ENCODE measurements at regions not wholly inside any gene's neighbourhood (a gene's known extent, or its start where the extent isn't known, plus 50 kb on each side); places are given as distances from the start of the nearest gene placed in this dataset.

DNA sequence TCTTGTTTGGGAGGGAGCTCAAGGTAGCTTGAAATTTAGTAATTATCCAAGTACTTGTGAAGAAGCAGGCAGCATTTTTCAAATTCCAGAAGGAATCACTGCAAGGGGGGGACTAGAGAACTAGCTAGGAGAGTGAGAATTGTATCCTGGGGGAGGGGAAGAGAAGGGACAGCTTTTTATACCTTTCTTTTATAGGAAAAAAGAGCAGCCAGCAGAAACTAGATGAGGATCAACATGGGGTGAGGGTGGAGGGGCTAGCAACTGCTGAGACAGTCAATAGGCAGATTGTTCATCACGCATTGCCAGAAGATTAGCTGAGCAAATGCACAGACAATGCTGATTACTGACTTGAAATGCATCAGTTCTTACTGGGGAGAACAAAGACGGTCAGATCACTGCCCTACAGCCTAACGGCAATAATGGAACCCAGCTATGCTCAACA is 514.3 kb upstream of the CITED2 start:
- H3K9me1 ChIP-seq (ENCODE audit: control insufficient read depth, insufficient read depth, low read length): no peaks in the 10 kb centered on the region
- H3K79me2 ChIP-seq (ENCODE audit: control insufficient read depth, insufficient read depth, low read length): no peaks in the 10 kb centered on the region
- peak overlapping the region; percentile 20 for H2AFZ ChIP-seq (ENCODE audit: low read depth, low read length)
- WGBS (ENCODE audit: insufficient coverage, low coverage, missing lambda C conversion rate): 23% methylated on average over 3 of the region's 3 CpGs
- no peak overlapping the region for H3K27ac ChIP-seq (ENCODE audit: extremely low read depth, low read depth, low read length)
- H3K9ac ChIP-seq (ENCODE audit: insufficient read depth in 1 of 2, low read depth in 2 of 2, low read length in 2 of 2): no peak overlapping the region
- no TSS peak for BruUV-seq (replicated peaks)
- no peak overlapping the region for H3K4me2 ChIP-seq (ENCODE audit: insufficient read depth, low read length)
- ATAC-seq (peak; percentile 54; the same call in 2 of the 3 replicates), FAIRE-seq (no peak), DNase-seq (ENCODE audit: extremely low read depth in 1 of 4, low spot score in 3 of 4) (no peak)
- ChIA-PET POLR2A (interaction anchor here (0.6 to 1.3 kb wide), 4 partner anchors 9 to 460 kb away, joined by 3 to 5 read pairs (median 3); no protein-coding TSS in a partner anchor), CTCF (ENCODE audit: low intra/inter-chr PET ratio) (no interaction called here)
- H3K27me3 ChIP-seq (ENCODE audit: control insufficient read depth in 2 of 2, insufficient read depth in 2 of 2, low read length in 2 of 2): no peaks in the 10 kb centered on the region
- no peaks in the 10 kb centered on the region for H3K36me3 ChIP-seq (ENCODE audit: control insufficient read depth, insufficient read depth, low read length)
- no peaks in the 10 kb centered on the region for H3K9me3 ChIP-seq (replicated peaks; ENCODE audit: control insufficient read depth, insufficient read depth, low read depth, low read length)
- intact Hi-C loops (cut with micrococcal nuclease) (no loop called here), in situ Hi-C loops (cut with MboI) (no loop called here)
- H3K4me1 ChIP-seq (replicated peaks in 1 of 2; ENCODE audit: control insufficient read depth in 2 of 2, insufficient read depth in 2 of 2, low read length in 2 of 2): no peaks in the 10 kb centered on the region
- H4K20me1 ChIP-seq (replicated peaks; ENCODE audit: control insufficient read depth, insufficient read depth, low read length): no peaks in the 10 kb centered on the region
- TF ChIP-seq SNIP1 (IDR thresholded peaks at IDR 0.05; ENCODE audit: low read depth) (no peak), TAF7 (tag; IDR thresholded peaks at IDR 0.05) (no peak), ZNF282 (CRISPR knock-in tag; IDR thresholded peaks at IDR 0.05) (no peak), MEF2A (IDR thresholded peaks at IDR 0.05; ENCODE audit: control insufficient read depth, low read depth, low read length) (no peak), U2AF2 (optimal IDR thresholded peaks at IDR 0.05; ENCODE audit: low read depth, low read length) (no peak), PTBP1 (IDR thresholded peaks at IDR 0.05; ENCODE audit: low read depth, low read length) (no peak), BACH1 (tag; IDR thresholded peaks at IDR 0.05) (no peak), GATAD2A (IDR thresholded peaks at IDR 0.05) (no peak)
- TF ChIP-seq, protein P1, sequence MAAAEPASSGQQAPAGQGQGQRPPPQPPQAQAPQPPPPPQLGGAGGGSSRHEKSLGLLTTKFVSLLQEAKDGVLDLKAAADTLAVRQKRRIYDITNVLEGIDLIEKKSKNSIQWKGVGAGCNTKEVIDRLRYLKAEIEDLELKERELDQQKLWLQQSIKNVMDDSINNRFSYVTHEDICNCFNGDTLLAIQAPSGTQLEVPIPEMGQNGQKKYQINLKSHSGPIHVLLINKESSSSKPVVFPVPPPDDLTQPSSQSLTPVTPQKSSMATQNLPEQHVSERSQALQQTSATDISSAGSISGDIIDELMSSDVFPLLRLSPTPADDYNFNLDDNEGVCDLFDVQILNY (CRISPR knock-in tag; IDR thresholded peaks at IDR 0.05): no peak
- no peak overlapping the region for H3K4me3 ChIP-seq

Measured in K562 (cell line).